ENCODE measurements at regions not wholly inside any gene's neighbourhood (a gene's known extent, or its start where the extent isn't known, plus 50 kb on each side); places are given as distances from the start of the nearest gene placed in this dataset.

GRCh38 chr18:76153691-76154090 lies 341.4 kb downstream of the ZNF516 start:
- TF ChIP-seq, protein P1, sequence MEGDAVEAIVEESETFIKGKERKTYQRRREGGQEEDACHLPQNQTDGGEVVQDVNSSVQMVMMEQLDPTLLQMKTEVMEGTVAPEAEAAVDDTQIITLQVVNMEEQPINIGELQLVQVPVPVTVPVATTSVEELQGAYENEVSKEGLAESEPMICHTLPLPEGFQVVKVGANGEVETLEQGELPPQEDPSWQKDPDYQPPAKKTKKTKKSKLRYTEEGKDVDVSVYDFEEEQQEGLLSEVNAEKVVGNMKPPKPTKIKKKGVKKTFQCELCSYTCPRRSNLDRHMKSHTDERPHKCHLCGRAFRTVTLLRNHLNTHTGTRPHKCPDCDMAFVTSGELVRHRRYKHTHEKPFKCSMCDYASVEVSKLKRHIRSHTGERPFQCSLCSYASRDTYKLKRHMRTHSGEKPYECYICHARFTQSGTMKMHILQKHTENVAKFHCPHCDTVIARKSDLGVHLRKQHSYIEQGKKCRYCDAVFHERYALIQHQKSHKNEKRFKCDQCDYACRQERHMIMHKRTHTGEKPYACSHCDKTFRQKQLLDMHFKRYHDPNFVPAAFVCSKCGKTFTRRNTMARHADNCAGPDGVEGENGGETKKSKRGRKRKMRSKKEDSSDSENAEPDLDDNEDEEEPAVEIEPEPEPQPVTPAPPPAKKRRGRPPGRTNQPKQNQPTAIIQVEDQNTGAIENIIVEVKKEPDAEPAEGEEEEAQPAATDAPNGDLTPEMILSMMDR (IDR thresholded peaks at IDR 0.05), result no peak
- TF ChIP-seq POLR2AphosphoS5 (IDR thresholded peaks at IDR 0.05) (no peak), EP300 (IDR thresholded peaks at IDR 0.05) (no peak)
